T-cell (primary cell): ENCODE measurements at regions not wholly inside any gene's neighbourhood (a gene's known extent, or its start where the extent isn't known, plus 50 kb on each side); places are given as distances from the start of the nearest gene placed in this dataset.

Experiments
- ATAC-seq, 4 experiments: fragments of 200-7000 bp in 3 of 4; fragments of 150-1000 bp in 1 of 4; cut with Tn5 transposase; replicated peaks in 1 of 4; 1 replicate in 3 of 4; 2 replicates in 1 of 4; pipeline ENCODE4 v1.10.0; 2021; ENCODE audit warnings: moderate library complexity in 3 of 4, mild to moderate bottlenecking in 2 of 4, moderate number of reproducible peaks in 1 of 4
- CTCF ChIA-PET, 2 donors: fragments of 300-600 bp; sonication (Branson Sonifier 250); formaldehyde crosslinking; loops; one replicate each; lab custom pipeline; 2022; ENCODE audit warnings: antibody characterized with exemption in 2 of 2; lab: Charles Lee
- POLR2A ChIA-PET, 2 donors: fragments of 300-600 bp; sonication (Branson Sonifier 250); formaldehyde crosslinking; loops; one replicate each; lab custom pipeline; 2022; ENCODE audit warnings: antibody characterized with exemption in 2 of 2; lab: Charles Lee
- DNase-seq, 35 experiments: peaks; one replicate each; pipeline versions ENCODE4 v3.0.0 to v3.0.0-alpha.2; 2013 to 2023
- H3K27ac ChIP-seq: one replicate; pipeline ENCODE4 v1.5.1; 2013; ENCODE audit warnings: low read length
- H3K27me3 ChIP-seq, 2 experiments: replicated peaks in 1 of 2; 1 replicate in 1 of 2; 2 replicates in 1 of 2; pipeline versions ENCODE4 v1.6.1 to v1.7.0; 2013; ENCODE audit warnings: low read length in 1 of 2, mixed read lengths in 1 of 2; ENCODE audit not compliant: control insufficient read depth in 2 of 2, insufficient read depth in 2 of 2; ENCODE audit errors: extremely low read depth in 1 of 2
- H3K36me3 ChIP-seq, 2 donors: 1 replicate in 1 of 2; 2 replicates in 1 of 2; pipeline versions ENCODE4 v1.6.1 to v1.7.0; 2013; ENCODE audit warnings: low read length in 1 of 2; ENCODE audit not compliant: control insufficient read depth in 2 of 2, insufficient read depth in 1 of 2; ENCODE audit errors: extremely low read depth in 1 of 2
- H3K4me1 ChIP-seq, 2 experiments: 1 replicate in 1 of 2; 2 replicates in 1 of 2; pipeline versions ENCODE4 v1.6.1 to v1.7.0; 2013; ENCODE audit warnings: low read length in 2 of 2, mixed read lengths in 1 of 2; ENCODE audit not compliant: insufficient read depth in 2 of 2, control insufficient read depth in 1 of 2; ENCODE audit errors: extremely low read depth in 1 of 2
- H3K4me3 ChIP-seq, 2 donors: 1 replicate in 1 of 2; 2 replicates in 1 of 2; pipeline versions ENCODE4 v1.5.1 to v1.7.0; 2013; ENCODE audit warnings: mild to moderate bottlenecking in 2 of 2, low read length in 1 of 2, moderate library complexity in 1 of 2; ENCODE audit not compliant: control insufficient read depth in 1 of 2; ENCODE audit errors: extremely low read depth in 1 of 2
- H3K9me3 ChIP-seq: 2 replicates; pipeline ENCODE4 v1.7.0; 2013
- H3K27ac Mint-ChIP-seq, 2 donors: one replicate each; pipeline ENCODE4 v1.8.0; 2020 to 2021; ENCODE audit warnings: mild to moderate bottlenecking in 2 of 2, mixed read lengths in 2 of 2
- H3K27me3 Mint-ChIP-seq, 2 donors: one replicate each; pipeline ENCODE4 v1.8.0; 2021 to 2022; ENCODE audit warnings: mixed read lengths in 2 of 2
- H3K36me3 Mint-ChIP-seq: one replicate; pipeline ENCODE4 v1.8.0; 2021; ENCODE audit warnings: mixed read lengths
- H3K4me1 Mint-ChIP-seq, 3 donors: one replicate each; pipeline ENCODE4 v1.8.0; 2020 to 2022; ENCODE audit warnings: mixed read lengths in 3 of 3, mild to moderate bottlenecking in 1 of 3
- H3K4me3 Mint-ChIP-seq, 3 donors: one replicate each; pipeline ENCODE4 v1.8.0; 2020 to 2022; ENCODE audit warnings: mild to moderate bottlenecking in 3 of 3, mixed read lengths in 3 of 3, moderate library complexity in 3 of 3
- H3K9me3 Mint-ChIP-seq, 3 donors: one replicate each; pipeline ENCODE4 v1.8.0; 2020 to 2022; ENCODE audit warnings: mixed read lengths in 3 of 3
- WGBS: methylation state at CpG from one replicate; pipeline ENCODE4 v1.1.5; 2013; ENCODE audit warnings: missing lambda C conversion rate; ENCODE audit not compliant: insufficient coverage; 5-methylcytosine and 5-hydroxymethylcytosine counted together

GRCh38 chr16:85306071-85306792, 194.0 kb upstream of the CIBAR2 start:
- Histone ChIP-seq H3K27me3 (peaks cover 0 to 53% of the 10 kb centered on the region in 2 experiments), H3K4me1 (peaks cover 55 to 83% of the 10 kb centered on the region in 2 experiments), H3K4me3 (no peak overlapping the region), H3K9me3 (no peaks in the 10 kb centered on the region), H3K36me3 (no peaks in the 10 kb centered on the region), H3K27ac (peak overlapping the region; percentile 52)
- Mint-ChIP-seq H3K27ac (peak overlapping the region; percentile 88 to 95), H3K36me3 (no peaks in the 10 kb centered on the region), H3K4me1 (peaks cover 52 to 60% (median 57%) of the 10 kb centered on the region in 3 donors), H3K9me3 (no peaks in the 10 kb centered on the region), H3K27me3 (peaks cover 0 to 15% of the 10 kb centered on the region in 2 donors), H3K4me3 (peak overlapping the region; percentile 28 to 63 (median 39))
- ChIA-PET POLR2A (interaction anchor here in 1 of 2 donors (0.6 kb wide), 1 partner anchor 303 kb away, joined by 3 read pairs; no protein-coding TSS in a partner anchor), CTCF (interaction anchor here in 1 of 2 donors (0.6 kb wide), 1 partner anchor 1256 kb away, joined by 3 read pairs; no protein-coding TSS in a partner anchor)
- 24% methylated on average over 11 of the region's 12 CpGs for WGBS
- DNase-seq (peak; percentile 61 to 89 (median 78)), ATAC-seq (peak; percentile 76 to 90 (median 80))

GRCh38 chr16:85306793-85307551, 194.7 kb upstream of the CIBAR2 start:
- Mint-ChIP-seq H3K4me3 (peak overlapping the region in 1 of 3 donors; percentile 63), H3K36me3 (no peaks in the 10 kb centered on the region), H3K9me3 (no peaks in the 10 kb centered on the region), H3K27me3 (peaks cover 0 to 18% of the 10 kb centered on the region in 2 donors), H3K4me1 (peaks cover 57 to 65% (median 64%) of the 10 kb centered on the region in 3 donors), H3K27ac (peak overlapping the region; percentile 88 to 95)
- POLR2A ChIA-PET, result interaction anchor here in 1 of 2 donors (0.6 kb wide), 1 partner anchor 302 kb away, joined by 3 read pairs; no protein-coding TSS in a partner anchor
- Histone ChIP-seq H3K36me3 (no peaks in the 10 kb centered on the region), H3K4me1 (peaks cover 55 to 90% of the 10 kb centered on the region in 2 experiments), H3K27ac (peak overlapping the region; percentile 52), H3K9me3 (no peaks in the 10 kb centered on the region), H3K27me3 (peaks cover 0 to 58% of the 10 kb centered on the region in 2 experiments), H3K4me3 (no peak overlapping the region)
- WGBS, result 69% methylated on average over 14 of the region's 19 CpGs
- ATAC-seq, result peak in 2 of 4 experiments; percentile 18 to 25
- CTCF ChIA-PET, result interaction anchor here in 1 of 2 donors (0.6 kb wide), 1 partner anchor 1255 kb away, joined by 3 read pairs; no protein-coding TSS in a partner anchor
- DNase-seq, result no peak

- no peaks in the 10 kb centered on the region for H3K9me3 Mint-ChIP-seq
- Histone ChIP-seq H3K27ac (peak overlapping the region; percentile 23), H3K27me3 (peaks cover 0 to 58% of the 10 kb centered on the region in 2 experiments), H3K4me3 (no peak overlapping the region), H3K4me1 (peaks cover 55 to 94% of the 10 kb centered on the region in 2 experiments), H3K9me3 (no peaks in the 10 kb centered on the region), H3K36me3 (no peaks in the 10 kb centered on the region)
- ATAC-seq, result no peak
- peak overlapping the region in 1 of 3 donors; percentile 62 for H3K4me3 Mint-ChIP-seq
- DNase-seq, result no peak
- POLR2A ChIA-PET, result no interaction called here
- H3K36me3 Mint-ChIP-seq, result no peaks in the 10 kb centered on the region
- 88% methylated on average over 16 of the region's 24 CpGs for WGBS
- CTCF ChIA-PET, result interaction anchor here in 1 of 2 donors (0.9 to 1.8 kb wide), 4 partner anchors 11 to 308 kb away, joined by 3 to 7 read pairs (median 4); no protein-coding TSS in a partner anchor
- H3K27me3 Mint-ChIP-seq, result peaks cover 0 to 23% of the 10 kb centered on the region in 2 donors
- peaks cover 60 to 70% (median 70%) of the 10 kb centered on the region in 3 donors for H3K4me1 Mint-ChIP-seq
- peak overlapping the region; percentile 83 to 84 for H3K27ac Mint-ChIP-seq
These were observed 195.5 kb upstream of the CIBAR2 start for GRCh38 chr16:85307552-85308364.

GRCh38 chr16:85308611-85309540, 196.6 kb upstream of the CIBAR2 start:
- POLR2A ChIA-PET, result no interaction called here
- Mint-ChIP-seq H3K9me3 (no peaks in the 10 kb centered on the region), H3K36me3 (no peaks in the 10 kb centered on the region), H3K27me3 (peaks cover 0 to 19% of the 10 kb centered on the region in 2 donors), H3K4me1 (peaks cover 58 to 70% (median 64%) of the 10 kb centered on the region in 3 donors), H3K4me3 (peak overlapping the region; percentile 13 to 78 (median 34)), H3K27ac (peak overlapping the region; percentile 69 to 83)
- no peaks in the 10 kb centered on the region for H3K36me3 ChIP-seq
- no peak for ATAC-seq
- CTCF ChIA-PET, result interaction anchor here in 1 of 2 donors (0.9 to 1.8 kb wide), 5 partner anchors 12 to 307 kb away, joined by 3 to 7 read pairs (median 4); no protein-coding TSS in a partner anchor
- no peak overlapping the region for H3K4me3 ChIP-seq
- 44% methylated on average over 11 of the region's 17 CpGs for WGBS
- H3K9me3 ChIP-seq, result no peaks in the 10 kb centered on the region
- peak overlapping the region; percentile 71 for H3K27ac ChIP-seq
- peaks cover 56 to 83% of the 10 kb centered on the region in 2 experiments for H3K4me1 ChIP-seq
- H3K27me3 ChIP-seq, result peaks cover 0 to 48% of the 10 kb centered on the region in 2 experiments
- DNase-seq, result no peak
